ENCODE measurements at regions not wholly inside any gene's neighbourhood (a gene's known extent, or its start where the extent isn't known, plus 50 kb on each side); places are given as distances from the start of the nearest gene placed in this dataset.

DNA sequence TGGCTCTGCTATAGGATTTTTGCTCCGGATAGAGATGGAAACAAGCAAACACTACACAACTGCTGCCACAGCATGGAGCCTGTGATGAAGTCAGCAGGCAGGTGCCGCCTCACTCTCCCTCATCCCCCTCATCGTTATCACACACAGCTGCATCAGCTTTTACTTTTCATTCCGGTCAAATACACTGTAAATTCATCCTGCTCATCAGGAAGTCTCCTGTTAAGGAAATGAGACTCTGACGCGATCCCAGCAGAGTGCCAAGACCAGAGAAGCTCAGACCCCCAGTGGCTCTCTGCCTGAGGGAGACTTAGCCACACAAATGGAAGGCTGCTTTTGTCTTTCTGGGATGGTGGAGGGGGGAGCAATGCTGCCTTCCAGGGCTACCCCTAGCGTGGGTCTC is 270.2 kb downstream of the ELAVL2 start:
- Histone ChIP-seq H3K4me1 (ENCODE audit: control insufficient read depth, insufficient read depth, low read length) (no peaks in the 10 kb centered on the region), H3K36me3 (ENCODE audit: control insufficient read depth in 2 of 2, insufficient read depth in 1 of 2, low read length in 2 of 2) (no peaks in the 10 kb centered on the region), H3K4me3 (ENCODE audit: low read depth, low read length) (no peak overlapping the region), H3K9me3 (ENCODE audit: control insufficient read depth, insufficient read depth, low read depth, low read length) (no peaks in the 10 kb centered on the region), H3K27ac (ENCODE audit: extremely low read depth, low read depth, low read length) (no peak overlapping the region)
- CTCF ChIA-PET = no interaction called here
- TF ChIP-seq GLIS1 (tag by site-specific recombination; IDR thresholded peaks at IDR 0.05) (peak; percentile 58; the same call in 1 of the 2 replicates), ZSCAN16 (tag by site-specific recombination; IDR thresholded peaks at IDR 0.05) (no peak), ZSCAN30 (tag by site-specific recombination; IDR thresholded peaks at IDR 0.05) (peak; percentile 16; the same call in 1 of the 2 replicates), ZIC2 (tag by site-specific recombination; IDR thresholded peaks at IDR 0.05) (peak; percentile 69)
- TF ChIP-seq, protein P1, sequence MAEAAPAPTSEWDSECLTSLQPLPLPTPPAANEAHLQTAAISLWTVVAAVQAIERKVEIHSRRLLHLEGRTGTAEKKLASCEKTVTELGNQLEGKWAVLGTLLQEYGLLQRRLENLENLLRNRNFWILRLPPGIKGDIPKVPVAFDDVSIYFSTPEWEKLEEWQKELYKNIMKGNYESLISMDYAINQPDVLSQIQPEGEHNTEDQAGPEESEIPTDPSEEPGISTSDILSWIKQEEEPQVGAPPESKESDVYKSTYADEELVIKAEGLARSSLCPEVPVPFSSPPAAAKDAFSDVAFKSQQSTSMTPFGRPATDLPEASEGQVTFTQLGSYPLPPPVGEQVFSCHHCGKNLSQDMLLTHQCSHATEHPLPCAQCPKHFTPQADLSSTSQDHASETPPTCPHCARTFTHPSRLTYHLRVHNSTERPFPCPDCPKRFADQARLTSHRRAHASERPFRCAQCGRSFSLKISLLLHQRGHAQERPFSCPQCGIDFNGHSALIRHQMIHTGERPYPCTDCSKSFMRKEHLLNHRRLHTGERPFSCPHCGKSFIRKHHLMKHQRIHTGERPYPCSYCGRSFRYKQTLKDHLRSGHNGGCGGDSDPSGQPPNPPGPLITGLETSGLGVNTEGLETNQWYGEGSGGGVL (tag by site-specific recombination; IDR thresholded peaks at IDR 0.05) = 0 out of 2 replicates have a peak, but pooled peaks have one; percentile 9
- POLR2A ChIA-PET = no interaction called here

DNA sequence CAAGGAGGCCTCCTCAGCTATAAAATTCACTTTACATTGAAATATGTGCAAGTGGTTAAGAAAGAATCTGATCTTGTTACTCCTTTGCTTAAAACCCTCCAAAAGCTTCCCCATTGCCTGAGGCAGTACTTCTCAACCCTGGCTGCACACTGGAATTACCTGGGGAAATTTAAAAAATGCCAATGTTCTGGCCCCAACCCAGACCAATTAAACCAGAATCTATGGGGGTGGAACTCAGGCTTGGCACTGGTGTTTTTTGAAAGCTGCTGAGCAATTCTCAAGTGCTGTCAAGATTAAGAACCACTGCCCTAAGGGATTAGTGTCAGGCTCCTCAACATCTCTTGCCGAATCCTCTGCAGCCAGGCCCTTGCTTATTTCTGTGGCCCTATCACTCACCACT is 269.6 kb downstream of the ELAVL2 start:
- Histone ChIP-seq H3K4me1 (ENCODE audit: control insufficient read depth, insufficient read depth, low read length) (no peaks in the 10 kb centered on the region), H3K9me3 (ENCODE audit: control insufficient read depth, insufficient read depth, low read depth, low read length) (no peaks in the 10 kb centered on the region), H3K36me3 (ENCODE audit: control insufficient read depth in 2 of 2, insufficient read depth in 1 of 2, low read length in 2 of 2) (no peaks in the 10 kb centered on the region), H3K4me3 (ENCODE audit: low read depth, low read length) (no peak overlapping the region), H3K27ac (ENCODE audit: extremely low read depth, low read depth, low read length) (no peak overlapping the region)
- TF ChIP-seq ZNF140 (tag by site-specific recombination; IDR thresholded peaks at IDR 0.05) = no peak
- TF ChIP-seq, protein P2, sequence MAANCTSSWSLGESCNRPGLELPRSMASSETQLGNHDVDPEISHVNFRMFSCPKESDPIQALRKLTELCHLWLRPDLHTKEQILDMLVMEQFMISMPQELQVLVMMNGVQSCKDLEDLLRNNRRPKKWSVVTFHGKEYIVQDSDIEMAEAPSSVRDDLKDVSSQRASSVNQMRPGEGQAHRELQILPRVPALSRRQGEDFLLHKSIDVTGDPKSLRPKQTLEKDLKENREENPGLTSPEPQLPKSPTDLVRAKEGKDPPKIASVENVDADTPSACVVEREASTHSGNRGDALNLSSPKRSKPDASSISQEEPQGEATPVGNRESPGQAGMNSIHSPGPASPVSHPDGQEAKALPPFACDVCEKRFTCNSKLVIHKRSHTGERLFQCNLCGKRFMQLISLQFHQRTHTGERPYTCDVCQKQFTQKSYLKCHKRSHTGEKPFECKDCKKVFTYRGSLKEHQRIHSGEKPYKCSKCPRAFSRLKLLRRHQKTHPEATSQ (tag by site-specific recombination; IDR thresholded peaks at IDR 0.05) = no peak
- TF ChIP-seq ZNF560 (tag by site-specific recombination; IDR thresholded peaks at IDR 0.05; ENCODE audit: borderline replicate concordance) = no peak
- TF ChIP-seq, protein P3, sequence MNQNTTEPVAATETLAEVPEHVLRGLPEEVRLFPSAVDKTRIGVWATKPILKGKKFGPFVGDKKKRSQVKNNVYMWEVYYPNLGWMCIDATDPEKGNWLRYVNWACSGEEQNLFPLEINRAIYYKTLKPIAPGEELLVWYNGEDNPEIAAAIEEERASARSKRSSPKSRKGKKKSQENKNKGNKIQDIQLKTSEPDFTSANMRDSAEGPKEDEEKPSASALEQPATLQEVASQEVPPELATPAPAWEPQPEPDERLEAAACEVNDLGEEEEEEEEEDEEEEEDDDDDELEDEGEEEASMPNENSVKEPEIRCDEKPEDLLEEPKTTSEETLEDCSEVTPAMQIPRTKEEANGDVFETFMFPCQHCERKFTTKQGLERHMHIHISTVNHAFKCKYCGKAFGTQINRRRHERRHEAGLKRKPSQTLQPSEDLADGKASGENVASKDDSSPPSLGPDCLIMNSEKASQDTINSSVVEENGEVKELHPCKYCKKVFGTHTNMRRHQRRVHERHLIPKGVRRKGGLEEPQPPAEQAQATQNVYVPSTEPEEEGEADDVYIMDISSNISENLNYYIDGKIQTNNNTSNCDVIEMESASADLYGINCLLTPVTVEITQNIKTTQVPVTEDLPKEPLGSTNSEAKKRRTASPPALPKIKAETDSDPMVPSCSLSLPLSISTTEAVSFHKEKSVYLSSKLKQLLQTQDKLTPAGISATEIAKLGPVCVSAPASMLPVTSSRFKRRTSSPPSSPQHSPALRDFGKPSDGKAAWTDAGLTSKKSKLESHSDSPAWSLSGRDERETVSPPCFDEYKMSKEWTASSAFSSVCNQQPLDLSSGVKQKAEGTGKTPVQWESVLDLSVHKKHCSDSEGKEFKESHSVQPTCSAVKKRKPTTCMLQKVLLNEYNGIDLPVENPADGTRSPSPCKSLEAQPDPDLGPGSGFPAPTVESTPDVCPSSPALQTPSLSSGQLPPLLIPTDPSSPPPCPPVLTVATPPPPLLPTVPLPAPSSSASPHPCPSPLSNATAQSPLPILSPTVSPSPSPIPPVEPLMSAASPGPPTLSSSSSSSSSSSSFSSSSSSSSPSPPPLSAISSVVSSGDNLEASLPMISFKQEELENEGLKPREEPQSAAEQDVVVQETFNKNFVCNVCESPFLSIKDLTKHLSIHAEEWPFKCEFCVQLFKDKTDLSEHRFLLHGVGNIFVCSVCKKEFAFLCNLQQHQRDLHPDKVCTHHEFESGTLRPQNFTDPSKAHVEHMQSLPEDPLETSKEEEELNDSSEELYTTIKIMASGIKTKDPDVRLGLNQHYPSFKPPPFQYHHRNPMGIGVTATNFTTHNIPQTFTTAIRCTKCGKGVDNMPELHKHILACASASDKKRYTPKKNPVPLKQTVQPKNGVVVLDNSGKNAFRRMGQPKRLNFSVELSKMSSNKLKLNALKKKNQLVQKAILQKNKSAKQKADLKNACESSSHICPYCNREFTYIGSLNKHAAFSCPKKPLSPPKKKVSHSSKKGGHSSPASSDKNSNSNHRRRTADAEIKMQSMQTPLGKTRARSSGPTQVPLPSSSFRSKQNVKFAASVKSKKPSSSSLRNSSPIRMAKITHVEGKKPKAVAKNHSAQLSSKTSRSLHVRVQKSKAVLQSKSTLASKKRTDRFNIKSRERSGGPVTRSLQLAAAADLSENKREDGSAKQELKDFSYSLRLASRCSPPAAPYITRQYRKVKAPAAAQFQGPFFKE (tag by site-specific recombination; IDR thresholded peaks at IDR 0.05; ENCODE audit: borderline replicate concordance) = no peak
- ChIA-PET CTCF (interaction anchor here (1.2 kb wide), 1 partner anchor 32 kb away, joined by 4 read pairs; no protein-coding TSS in a partner anchor), POLR2A (no interaction called here)

DNA sequence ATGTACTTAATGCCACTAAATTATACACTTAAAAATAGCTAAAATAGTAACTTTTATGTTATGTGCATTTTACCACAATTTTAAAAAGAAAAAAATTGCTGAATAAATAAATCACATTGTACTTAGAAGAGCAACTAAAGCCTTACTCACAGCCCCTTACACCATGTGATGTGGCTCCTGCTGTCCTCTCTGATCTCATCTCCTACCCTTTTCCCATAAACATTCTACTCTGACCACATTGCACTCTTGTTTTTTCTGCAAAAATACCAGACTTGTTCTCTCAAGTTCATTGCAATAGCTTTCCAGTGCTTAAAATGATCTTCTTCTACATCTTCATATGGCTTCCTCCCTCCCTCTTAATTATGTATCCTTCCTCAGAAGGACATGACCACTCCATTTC is 268.4 kb downstream of the ELAVL2 start:
- H3K4me3 ChIP-seq (ENCODE audit: low read depth, low read length) = no peak overlapping the region
- POLR2A ChIA-PET = no interaction called here
- H3K9me3 ChIP-seq (ENCODE audit: control insufficient read depth, insufficient read depth, low read depth, low read length) = no peaks in the 10 kb centered on the region
- H3K4me1 ChIP-seq (ENCODE audit: control insufficient read depth, insufficient read depth, low read length) = no peaks in the 10 kb centered on the region
- no peaks in the 10 kb centered on the region for H3K36me3 ChIP-seq (ENCODE audit: control insufficient read depth in 2 of 2, insufficient read depth in 1 of 2, low read length in 2 of 2)
- H3K27ac ChIP-seq (ENCODE audit: extremely low read depth, low read depth, low read length) = no peak overlapping the region
- CTCF ChIA-PET = no interaction called here
- TF ChIP-seq ZNF621 (tag by site-specific recombination; IDR thresholded peaks at IDR 0.05) (no peak), ZNF830 (tag by site-specific recombination; IDR thresholded peaks at IDR 0.05; ENCODE audit: low read depth) (no peak), ZNF19 (tag by site-specific recombination; IDR thresholded peaks at IDR 0.05; ENCODE audit: low read depth) (no peak), ZSCAN30 (tag by site-specific recombination; IDR thresholded peaks at IDR 0.05) (no peak), YY2 (tag by site-specific recombination; IDR thresholded peaks at IDR 0.05) (no peak), ZBTB1 (tag by site-specific recombination; IDR thresholded peaks at IDR 0.05) (no peak)
- TF ChIP-seq, protein P2 (tag by site-specific recombination; IDR thresholded peaks at IDR 0.05) = no peak
- TF ChIP-seq, protein P4, sequence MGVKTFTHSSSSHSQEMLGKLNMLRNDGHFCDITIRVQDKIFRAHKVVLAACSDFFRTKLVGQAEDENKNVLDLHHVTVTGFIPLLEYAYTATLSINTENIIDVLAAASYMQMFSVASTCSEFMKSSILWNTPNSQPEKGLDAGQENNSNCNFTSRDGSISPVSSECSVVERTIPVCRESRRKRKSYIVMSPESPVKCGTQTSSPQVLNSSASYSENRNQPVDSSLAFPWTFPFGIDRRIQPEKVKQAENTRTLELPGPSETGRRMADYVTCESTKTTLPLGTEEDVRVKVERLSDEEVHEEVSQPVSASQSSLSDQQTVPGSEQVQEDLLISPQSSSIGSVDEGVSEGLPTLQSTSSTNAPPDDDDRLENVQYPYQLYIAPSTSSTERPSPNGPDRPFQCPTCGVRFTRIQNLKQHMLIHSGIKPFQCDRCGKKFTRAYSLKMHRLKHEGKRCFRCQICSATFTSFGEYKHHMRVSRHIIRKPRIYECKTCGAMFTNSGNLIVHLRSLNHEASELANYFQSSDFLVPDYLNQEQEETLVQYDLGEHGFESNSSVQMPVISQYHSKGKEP (tag by site-specific recombination; IDR thresholded peaks at IDR 0.05) = no peak
- TF ChIP-seq, protein P5, sequence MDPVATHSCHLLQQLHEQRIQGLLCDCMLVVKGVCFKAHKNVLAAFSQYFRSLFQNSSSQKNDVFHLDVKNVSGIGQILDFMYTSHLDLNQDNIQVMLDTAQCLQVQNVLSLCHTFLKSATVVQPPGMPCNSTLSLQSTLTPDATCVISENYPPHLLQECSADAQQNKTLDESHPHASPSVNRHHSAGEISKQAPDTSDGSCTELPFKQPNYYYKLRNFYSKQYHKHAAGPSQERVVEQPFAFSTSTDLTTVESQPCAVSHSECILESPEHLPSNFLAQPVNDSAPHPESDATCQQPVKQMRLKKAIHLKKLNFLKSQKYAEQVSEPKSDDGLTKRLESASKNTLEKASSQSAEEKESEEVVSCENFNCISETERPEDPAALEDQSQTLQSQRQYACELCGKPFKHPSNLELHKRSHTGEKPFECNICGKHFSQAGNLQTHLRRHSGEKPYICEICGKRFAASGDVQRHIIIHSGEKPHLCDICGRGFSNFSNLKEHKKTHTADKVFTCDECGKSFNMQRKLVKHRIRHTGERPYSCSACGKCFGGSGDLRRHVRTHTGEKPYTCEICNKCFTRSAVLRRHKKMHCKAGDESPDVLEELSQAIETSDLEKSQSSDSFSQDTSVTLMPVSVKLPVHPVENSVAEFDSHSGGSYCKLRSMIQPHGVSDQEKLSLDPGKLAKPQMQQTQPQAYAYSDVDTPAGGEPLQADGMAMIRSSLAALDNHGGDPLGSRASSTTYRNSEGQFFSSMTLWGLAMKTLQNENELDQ (tag by site-specific recombination; IDR thresholded peaks at IDR 0.05; ENCODE audit: low read depth) = no peak
